ENCODE measurements at regions not wholly inside any gene's neighbourhood (a gene's known extent, or its start where the extent isn't known, plus 50 kb on each side); places are given as distances from the start of the nearest gene placed in this dataset.

DNA sequence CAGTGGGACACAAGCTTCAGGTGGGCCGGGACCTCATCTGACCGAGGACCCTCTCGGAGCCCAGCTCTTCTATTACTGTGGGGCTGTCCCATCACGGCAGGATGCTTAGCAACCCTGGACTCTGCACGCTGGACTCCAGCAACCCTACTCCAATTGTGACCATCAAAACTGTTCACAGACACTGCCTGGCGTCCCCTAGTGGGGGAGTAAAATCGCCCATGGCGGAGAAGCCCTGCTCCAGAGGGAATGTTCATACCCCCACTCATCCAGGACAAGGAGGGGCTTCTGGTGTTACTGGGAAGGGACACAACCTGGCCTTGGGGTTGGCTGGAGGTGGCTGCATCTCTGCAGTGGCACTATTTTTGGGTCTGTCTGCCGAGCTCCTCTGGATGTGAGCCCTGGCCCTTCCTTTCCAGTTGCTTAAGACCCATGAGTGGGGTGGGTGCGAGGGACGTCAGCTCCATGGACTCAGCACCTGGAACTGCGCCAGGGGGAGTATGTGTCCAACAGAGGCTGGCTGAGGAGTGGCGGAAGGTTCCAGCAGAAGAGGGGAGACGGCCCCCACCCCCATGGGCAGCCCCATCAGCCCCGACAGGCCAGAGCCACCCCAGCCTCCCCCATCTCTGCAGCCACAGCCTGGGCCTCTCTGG, 103.8 kb downstream of the RFLNA start:
- peaks cover 30% of the 10 kb centered on the region for H3K36me3 Mint-ChIP-seq
- no peaks in the 10 kb centered on the region for H3K9me3 Mint-ChIP-seq
- peaks cover 23% of the 10 kb centered on the region for H3K4me1 Mint-ChIP-seq
- ChIA-PET POLR2A (interaction anchor here (1.2 kb wide), 1 partner anchor 130 kb away, joined by 4 read pairs; no protein-coding TSS in a partner anchor), CTCF (interaction anchor here (0.8 to 2.9 kb wide), 14 partner anchors 9 to 373 kb away, joined by 3 to 54 read pairs (median 4); no protein-coding TSS in a partner anchor)
- H3K27me3 Mint-ChIP-seq (ENCODE audit: low read depth): no peaks in the 10 kb centered on the region
- DNase-seq (ENCODE audit: low spot score): no peak
- no peak for TF ChIP-seq SOX15 (CRISPR knock-in tag; IDR thresholded peaks at IDR 0.05)
- TF ChIP-seq, protein P1, sequence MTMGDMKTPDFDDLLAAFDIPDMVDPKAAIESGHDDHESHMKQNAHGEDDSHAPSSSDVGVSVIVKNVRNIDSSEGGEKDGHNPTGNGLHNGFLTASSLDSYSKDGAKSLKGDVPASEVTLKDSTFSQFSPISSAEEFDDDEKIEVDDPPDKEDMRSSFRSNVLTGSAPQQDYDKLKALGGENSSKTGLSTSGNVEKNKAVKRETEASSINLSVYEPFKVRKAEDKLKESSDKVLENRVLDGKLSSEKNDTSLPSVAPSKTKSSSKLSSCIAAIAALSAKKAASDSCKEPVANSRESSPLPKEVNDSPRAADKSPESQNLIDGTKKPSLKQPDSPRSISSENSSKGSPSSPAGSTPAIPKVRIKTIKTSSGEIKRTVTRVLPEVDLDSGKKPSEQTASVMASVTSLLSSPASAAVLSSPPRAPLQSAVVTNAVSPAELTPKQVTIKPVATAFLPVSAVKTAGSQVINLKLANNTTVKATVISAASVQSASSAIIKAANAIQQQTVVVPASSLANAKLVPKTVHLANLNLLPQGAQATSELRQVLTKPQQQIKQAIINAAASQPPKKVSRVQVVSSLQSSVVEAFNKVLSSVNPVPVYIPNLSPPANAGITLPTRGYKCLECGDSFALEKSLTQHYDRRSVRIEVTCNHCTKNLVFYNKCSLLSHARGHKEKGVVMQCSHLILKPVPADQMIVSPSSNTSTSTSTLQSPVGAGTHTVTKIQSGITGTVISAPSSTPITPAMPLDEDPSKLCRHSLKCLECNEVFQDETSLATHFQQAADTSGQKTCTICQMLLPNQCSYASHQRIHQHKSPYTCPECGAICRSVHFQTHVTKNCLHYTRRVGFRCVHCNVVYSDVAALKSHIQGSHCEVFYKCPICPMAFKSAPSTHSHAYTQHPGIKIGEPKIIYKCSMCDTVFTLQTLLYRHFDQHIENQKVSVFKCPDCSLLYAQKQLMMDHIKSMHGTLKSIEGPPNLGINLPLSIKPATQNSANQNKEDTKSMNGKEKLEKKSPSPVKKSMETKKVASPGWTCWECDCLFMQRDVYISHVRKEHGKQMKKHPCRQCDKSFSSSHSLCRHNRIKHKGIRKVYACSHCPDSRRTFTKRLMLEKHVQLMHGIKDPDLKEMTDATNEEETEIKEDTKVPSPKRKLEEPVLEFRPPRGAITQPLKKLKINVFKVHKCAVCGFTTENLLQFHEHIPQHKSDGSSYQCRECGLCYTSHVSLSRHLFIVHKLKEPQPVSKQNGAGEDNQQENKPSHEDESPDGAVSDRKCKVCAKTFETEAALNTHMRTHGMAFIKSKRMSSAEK (CRISPR knock-in tag; IDR thresholded peaks at IDR 0.05; ENCODE audit: borderline replicate concordance): no peak
- H3K4me3 Mint-ChIP-seq: no peak overlapping the region
- ATAC-seq: no peak
- H3K27ac Mint-ChIP-seq: no peak overlapping the region

DNA sequence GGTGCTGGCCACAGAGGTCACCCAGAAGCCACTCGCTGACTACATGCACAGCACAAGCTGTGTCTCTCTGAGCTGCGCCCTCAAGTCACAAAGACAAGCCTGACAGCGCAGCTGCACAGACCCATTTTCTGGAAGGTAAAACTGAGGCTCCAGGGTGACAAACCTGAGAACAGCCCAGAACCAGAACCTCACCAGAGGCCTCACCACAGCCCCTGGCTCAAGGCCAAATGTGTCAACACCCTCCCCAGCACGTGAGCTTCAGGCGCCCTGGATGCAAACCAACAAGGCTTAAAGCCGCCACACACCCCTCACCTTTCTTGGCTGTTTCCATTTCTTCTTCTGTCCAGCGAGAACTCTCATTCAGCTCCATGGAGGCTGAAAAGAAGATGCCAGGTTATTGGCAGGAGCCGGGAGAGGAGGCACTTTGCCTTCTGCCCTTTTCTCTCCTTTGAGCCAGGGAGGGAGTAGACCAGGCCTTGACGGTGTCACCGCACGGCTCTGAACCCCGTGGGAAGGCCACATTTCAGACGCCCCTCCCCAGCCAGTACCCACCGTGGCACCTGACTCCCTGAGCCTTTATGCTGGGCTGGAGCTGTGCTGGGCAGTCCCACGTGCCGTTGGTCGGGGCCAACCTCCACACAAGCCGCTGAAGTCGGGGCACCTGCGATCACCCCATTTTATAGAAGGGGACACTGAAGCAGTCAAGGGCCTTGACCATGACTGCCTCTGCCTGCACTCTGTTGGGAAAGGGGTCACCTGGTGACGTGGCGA, 103.1 kb downstream of the RFLNA start:
- no peak overlapping the region for H3K4me3 Mint-ChIP-seq
- H3K9me3 Mint-ChIP-seq: no peaks in the 10 kb centered on the region
- ATAC-seq (no peak), DNase-seq (ENCODE audit: low spot score) (no peak)
- CTCF ChIA-PET: interaction anchor here (0.9 to 2.9 kb wide), 2 partner anchors 9 to 361 kb away, joined by 3 to 54 read pairs; no protein-coding TSS in a partner anchor
- H3K27me3 Mint-ChIP-seq (ENCODE audit: low read depth): no peaks in the 10 kb centered on the region
- POLR2A ChIA-PET: interaction anchor here (1.2 kb wide), 1 partner anchor 131 kb away, joined by 4 read pairs; no protein-coding TSS in a partner anchor
- TF ChIP-seq, protein P2, sequence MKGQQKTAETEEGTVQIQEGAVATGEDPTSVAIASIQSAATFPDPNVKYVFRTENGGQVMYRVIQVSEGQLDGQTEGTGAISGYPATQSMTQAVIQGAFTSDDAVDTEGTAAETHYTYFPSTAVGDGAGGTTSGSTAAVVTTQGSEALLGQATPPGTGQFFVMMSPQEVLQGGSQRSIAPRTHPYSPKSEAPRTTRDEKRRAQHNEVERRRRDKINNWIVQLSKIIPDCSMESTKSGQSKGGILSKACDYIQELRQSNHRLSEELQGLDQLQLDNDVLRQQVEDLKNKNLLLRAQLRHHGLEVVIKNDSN (CRISPR knock-in tag; IDR thresholded peaks at IDR 0.05): no peak
- TF ChIP-seq, protein P3, sequence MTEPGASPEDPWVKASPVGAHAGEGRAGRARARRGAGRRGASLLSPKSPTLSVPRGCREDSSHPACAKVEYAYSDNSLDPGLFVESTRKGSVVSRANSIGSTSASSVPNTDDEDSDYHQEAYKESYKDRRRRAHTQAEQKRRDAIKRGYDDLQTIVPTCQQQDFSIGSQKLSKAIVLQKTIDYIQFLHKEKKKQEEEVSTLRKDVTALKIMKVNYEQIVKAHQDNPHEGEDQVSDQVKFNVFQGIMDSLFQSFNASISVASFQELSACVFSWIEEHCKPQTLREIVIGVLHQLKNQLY (CRISPR knock-in tag; IDR thresholded peaks at IDR 0.05): no peak
- TF ChIP-seq ZNF138 (CRISPR knock-in tag; conservative IDR thresholded peaks at IDR 0.05) (no peak), ELF4 (CRISPR knock-in tag; IDR thresholded peaks at IDR 0.05; ENCODE audit: low read depth) (no peak), CBFB (CRISPR knock-in tag; IDR thresholded peaks at IDR 0.05; ENCODE audit: low read depth) (no peak), HMGA2 (CRISPR knock-in tag; IDR thresholded peaks at IDR 0.05) (no peak), EMX1 (CRISPR knock-in tag; IDR thresholded peaks at IDR 0.05) (no peak), JAZF1 (CRISPR knock-in tag; IDR thresholded peaks at IDR 0.05) (no peak), PRRX2 (CRISPR knock-in tag; IDR thresholded peaks at IDR 0.05) (no peak)
- TF ChIP-seq, protein P4, sequence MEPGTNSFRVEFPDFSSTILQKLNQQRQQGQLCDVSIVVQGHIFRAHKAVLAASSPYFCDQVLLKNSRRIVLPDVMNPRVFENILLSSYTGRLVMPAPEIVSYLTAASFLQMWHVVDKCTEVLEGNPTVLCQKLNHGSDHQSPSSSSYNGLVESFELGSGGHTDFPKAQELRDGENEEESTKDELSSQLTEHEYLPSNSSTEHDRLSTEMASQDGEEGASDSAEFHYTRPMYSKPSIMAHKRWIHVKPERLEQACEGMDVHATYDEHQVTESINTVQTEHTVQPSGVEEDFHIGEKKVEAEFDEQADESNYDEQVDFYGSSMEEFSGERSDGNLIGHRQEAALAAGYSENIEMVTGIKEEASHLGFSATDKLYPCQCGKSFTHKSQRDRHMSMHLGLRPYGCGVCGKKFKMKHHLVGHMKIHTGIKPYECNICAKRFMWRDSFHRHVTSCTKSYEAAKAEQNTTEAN (CRISPR knock-in tag; IDR thresholded peaks at IDR 0.05): no peak
- TF ChIP-seq, protein P5, sequence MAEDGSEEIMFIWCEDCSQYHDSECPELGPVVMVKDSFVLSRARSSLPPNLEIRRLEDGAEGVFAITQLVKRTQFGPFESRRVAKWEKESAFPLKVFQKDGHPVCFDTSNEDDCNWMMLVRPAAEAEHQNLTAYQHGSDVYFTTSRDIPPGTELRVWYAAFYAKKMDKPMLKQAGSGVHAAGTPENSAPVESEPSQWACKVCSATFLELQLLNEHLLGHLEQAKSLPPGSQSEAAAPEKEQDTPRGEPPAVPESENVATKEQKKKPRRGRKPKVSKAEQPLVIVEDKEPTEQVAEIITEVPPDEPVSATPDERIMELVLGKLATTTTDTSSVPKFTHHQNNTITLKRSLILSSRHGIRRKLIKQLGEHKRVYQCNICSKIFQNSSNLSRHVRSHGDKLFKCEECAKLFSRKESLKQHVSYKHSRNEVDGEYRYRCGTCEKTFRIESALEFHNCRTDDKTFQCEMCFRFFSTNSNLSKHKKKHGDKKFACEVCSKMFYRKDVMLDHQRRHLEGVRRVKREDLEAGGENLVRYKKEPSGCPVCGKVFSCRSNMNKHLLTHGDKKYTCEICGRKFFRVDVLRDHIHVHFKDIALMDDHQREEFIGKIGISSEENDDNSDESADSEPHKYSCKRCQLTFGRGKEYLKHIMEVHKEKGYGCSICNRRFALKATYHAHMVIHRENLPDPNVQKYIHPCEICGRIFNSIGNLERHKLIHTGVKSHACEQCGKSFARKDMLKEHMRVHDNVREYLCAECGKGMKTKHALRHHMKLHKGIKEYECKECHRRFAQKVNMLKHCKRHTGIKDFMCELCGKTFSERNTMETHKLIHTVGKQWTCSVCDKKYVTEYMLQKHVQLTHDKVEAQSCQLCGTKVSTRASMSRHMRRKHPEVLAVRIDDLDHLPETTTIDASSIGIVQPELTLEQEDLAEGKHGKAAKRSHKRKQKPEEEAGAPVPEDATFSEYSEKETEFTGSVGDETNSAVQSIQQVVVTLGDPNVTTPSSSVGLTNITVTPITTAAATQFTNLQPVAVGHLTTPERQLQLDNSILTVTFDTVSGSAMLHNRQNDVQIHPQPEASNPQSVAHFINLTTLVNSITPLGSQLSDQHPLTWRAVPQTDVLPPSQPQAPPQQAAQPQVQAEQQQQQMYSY (CRISPR knock-in tag; IDR thresholded peaks at IDR 0.05): no peak
- TF ChIP-seq, protein P6, sequence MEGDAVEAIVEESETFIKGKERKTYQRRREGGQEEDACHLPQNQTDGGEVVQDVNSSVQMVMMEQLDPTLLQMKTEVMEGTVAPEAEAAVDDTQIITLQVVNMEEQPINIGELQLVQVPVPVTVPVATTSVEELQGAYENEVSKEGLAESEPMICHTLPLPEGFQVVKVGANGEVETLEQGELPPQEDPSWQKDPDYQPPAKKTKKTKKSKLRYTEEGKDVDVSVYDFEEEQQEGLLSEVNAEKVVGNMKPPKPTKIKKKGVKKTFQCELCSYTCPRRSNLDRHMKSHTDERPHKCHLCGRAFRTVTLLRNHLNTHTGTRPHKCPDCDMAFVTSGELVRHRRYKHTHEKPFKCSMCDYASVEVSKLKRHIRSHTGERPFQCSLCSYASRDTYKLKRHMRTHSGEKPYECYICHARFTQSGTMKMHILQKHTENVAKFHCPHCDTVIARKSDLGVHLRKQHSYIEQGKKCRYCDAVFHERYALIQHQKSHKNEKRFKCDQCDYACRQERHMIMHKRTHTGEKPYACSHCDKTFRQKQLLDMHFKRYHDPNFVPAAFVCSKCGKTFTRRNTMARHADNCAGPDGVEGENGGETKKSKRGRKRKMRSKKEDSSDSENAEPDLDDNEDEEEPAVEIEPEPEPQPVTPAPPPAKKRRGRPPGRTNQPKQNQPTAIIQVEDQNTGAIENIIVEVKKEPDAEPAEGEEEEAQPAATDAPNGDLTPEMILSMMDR (IDR thresholded peaks at IDR 0.05): no peak
- TF ChIP-seq, protein P7, sequence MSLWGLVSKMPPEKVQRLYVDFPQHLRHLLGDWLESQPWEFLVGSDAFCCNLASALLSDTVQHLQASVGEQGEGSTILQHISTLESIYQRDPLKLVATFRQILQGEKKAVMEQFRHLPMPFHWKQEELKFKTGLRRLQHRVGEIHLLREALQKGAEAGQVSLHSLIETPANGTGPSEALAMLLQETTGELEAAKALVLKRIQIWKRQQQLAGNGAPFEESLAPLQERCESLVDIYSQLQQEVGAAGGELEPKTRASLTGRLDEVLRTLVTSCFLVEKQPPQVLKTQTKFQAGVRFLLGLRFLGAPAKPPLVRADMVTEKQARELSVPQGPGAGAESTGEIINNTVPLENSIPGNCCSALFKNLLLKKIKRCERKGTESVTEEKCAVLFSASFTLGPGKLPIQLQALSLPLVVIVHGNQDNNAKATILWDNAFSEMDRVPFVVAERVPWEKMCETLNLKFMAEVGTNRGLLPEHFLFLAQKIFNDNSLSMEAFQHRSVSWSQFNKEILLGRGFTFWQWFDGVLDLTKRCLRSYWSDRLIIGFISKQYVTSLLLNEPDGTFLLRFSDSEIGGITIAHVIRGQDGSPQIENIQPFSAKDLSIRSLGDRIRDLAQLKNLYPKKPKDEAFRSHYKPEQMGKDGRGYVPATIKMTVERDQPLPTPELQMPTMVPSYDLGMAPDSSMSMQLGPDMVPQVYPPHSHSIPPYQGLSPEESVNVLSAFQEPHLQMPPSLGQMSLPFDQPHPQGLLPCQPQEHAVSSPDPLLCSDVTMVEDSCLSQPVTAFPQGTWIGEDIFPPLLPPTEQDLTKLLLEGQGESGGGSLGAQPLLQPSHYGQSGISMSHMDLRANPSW (CRISPR knock-in tag; conservative IDR thresholded peaks at IDR 0.05; ENCODE audit: low read depth): no peak
- H3K4me1 Mint-ChIP-seq: peaks cover 22% of the 10 kb centered on the region
- no peak overlapping the region for H3K27ac Mint-ChIP-seq
- peaks cover 30% of the 10 kb centered on the region for H3K36me3 Mint-ChIP-seq

All from WTC11 (cell line).